ENCODE measurements at regions not wholly inside any gene's neighbourhood (a gene's known extent, or its start where the extent isn't known, plus 50 kb on each side); places are given as distances from the start of the nearest gene placed in this dataset.

DNA sequence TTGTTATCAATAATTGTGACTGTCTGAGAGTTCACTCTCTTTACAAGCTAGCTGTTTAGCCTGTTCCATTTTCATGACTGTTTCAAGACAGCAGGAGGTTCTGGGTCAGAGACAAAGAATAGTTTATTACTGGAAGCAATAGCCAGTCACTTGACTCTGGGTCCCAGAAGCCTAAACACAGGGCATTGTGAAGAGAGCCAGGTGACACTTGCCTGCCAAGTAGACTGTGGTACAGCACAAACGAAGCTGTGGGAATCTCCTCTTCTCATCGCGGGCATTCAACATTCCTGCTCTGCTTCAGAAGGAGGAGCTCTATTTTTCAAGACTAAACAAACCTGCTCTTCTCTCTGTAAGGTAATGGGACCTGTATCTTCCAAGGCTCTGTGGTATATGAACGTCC is 485.1 kb downstream of the TRIML1 start:
- no peaks in the 10 kb centered on the region for H3K9me2 ChIP-seq (ENCODE audit: insufficient read depth)
- ChIA-PET RAD21 (ENCODE audit: low non-redundant PET in 1 of 2, low total read pairs in 2 of 2, uncharacterized antibody in 2 of 2, unreplicated experiment in 2 of 2) (no interaction called here), CTCF (no interaction called here), POLR2A (no interaction called here)
- H3K4me1 ChIP-seq (ENCODE audit: control insufficient read depth in 1 of 2, insufficient read depth in 2 of 2, low read length in 2 of 2) = no peaks in the 10 kb centered on the region
- TF ChIP-seq RAD21 (IDR thresholded peaks at IDR 0.05; ENCODE audit: low read depth) = no peak
- no peak for TF ChIP-seq EZH2phosphoT487 (IDR thresholded peaks at IDR 0.05; ENCODE audit: borderline replicate concordance)
- TF ChIP-seq SIN3A (IDR thresholded peaks at IDR 0.05; ENCODE audit: low read depth) = no peak
- no peak for TF ChIP-seq FOSL1 (IDR thresholded peaks at IDR 0.05; ENCODE audit: low read depth)
- TF ChIP-seq, protein P1, sequence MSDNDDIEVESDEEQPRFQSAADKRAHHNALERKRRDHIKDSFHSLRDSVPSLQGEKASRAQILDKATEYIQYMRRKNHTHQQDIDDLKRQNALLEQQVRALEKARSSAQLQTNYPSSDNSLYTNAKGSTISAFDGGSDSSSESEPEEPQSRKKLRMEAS (IDR thresholded peaks at IDR 0.05) = no peak
- TF ChIP-seq YY1 (IDR thresholded peaks at IDR 0.05; ENCODE audit: extremely low read depth, insufficient replicate concordance, low read depth, low read length) = no peak
- no peak for TF ChIP-seq ZFX (IDR thresholded peaks at IDR 0.05)
- no peak for TF ChIP-seq CEBPB (IDR thresholded peaks at IDR 0.05; ENCODE audit: low read depth)
- no peak for TF ChIP-seq JUND (IDR thresholded peaks at IDR 0.05)
- no peak for TF ChIP-seq CBX3 (IDR thresholded peaks at IDR 0.05; ENCODE audit: low read depth)
- TF ChIP-seq EZH2 (IDR thresholded peaks at IDR 0.05) = no peak
- TF ChIP-seq, protein P2, sequence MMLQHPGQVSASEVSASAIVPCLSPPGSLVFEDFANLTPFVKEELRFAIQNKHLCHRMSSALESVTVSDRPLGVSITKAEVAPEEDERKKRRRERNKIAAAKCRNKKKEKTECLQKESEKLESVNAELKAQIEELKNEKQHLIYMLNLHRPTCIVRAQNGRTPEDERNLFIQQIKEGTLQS (IDR thresholded peaks at IDR 0.05) = no peak
- TF ChIP-seq, protein P3, sequence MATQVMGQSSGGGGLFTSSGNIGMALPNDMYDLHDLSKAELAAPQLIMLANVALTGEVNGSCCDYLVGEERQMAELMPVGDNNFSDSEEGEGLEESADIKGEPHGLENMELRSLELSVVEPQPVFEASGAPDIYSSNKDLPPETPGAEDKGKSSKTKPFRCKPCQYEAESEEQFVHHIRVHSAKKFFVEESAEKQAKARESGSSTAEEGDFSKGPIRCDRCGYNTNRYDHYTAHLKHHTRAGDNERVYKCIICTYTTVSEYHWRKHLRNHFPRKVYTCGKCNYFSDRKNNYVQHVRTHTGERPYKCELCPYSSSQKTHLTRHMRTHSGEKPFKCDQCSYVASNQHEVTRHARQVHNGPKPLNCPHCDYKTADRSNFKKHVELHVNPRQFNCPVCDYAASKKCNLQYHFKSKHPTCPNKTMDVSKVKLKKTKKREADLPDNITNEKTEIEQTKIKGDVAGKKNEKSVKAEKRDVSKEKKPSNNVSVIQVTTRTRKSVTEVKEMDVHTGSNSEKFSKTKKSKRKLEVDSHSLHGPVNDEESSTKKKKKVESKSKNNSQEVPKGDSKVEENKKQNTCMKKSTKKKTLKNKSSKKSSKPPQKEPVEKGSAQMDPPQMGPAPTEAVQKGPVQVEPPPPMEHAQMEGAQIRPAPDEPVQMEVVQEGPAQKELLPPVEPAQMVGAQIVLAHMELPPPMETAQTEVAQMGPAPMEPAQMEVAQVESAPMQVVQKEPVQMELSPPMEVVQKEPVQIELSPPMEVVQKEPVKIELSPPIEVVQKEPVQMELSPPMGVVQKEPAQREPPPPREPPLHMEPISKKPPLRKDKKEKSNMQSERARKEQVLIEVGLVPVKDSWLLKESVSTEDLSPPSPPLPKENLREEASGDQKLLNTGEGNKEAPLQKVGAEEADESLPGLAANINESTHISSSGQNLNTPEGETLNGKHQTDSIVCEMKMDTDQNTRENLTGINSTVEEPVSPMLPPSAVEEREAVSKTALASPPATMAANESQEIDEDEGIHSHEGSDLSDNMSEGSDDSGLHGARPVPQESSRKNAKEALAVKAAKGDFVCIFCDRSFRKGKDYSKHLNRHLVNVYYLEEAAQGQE (IDR thresholded peaks at IDR 0.05; ENCODE audit: low read depth) = no peak
- TF ChIP-seq ELF1 (IDR thresholded peaks at IDR 0.05; ENCODE audit: borderline replicate concordance, low read depth) = no peak
- no peak for TF ChIP-seq SRF (IDR thresholded peaks at IDR 0.05; ENCODE audit: low read depth)
- no peak for TF ChIP-seq POLR2AphosphoS5 (IDR thresholded peaks at IDR 0.05; ENCODE audit: low read depth, low read length)
- TF ChIP-seq POLR2A (IDR thresholded peaks at IDR 0.05; ENCODE audit: borderline replicate concordance, extremely low read depth, insufficient read depth, insufficient read length) = no peak
- H3K79me2 ChIP-seq (ENCODE audit: insufficient read depth, low read length) = no peaks in the 10 kb centered on the region
- no peak overlapping the region for H3K9ac ChIP-seq (ENCODE audit: low read length)
- no peak overlapping the region for H3K4me2 ChIP-seq (ENCODE audit: low read length)
- no peaks in the 10 kb centered on the region for H3K36me3 ChIP-seq (ENCODE audit: control insufficient read depth in 1 of 2, insufficient read depth in 2 of 2, low read length in 2 of 2)
- intact Hi-C loops (cut with micrococcal nuclease) = no loop called here
- no peak overlapping the region for H3K27ac ChIP-seq (ENCODE audit: low read depth, low read length)
- no peaks in the 10 kb centered on the region for H3K27me3 ChIP-seq (ENCODE audit: insufficient read depth, low read length)
- BruUV-seq (replicated peaks) = no TSS peak
- H3K9me3 ChIP-seq (ENCODE audit: control insufficient read depth in 1 of 2, insufficient read depth in 1 of 2, low read depth in 1 of 2, low read length in 2 of 2) = no peaks in the 10 kb centered on the region
- no peaks in the 10 kb centered on the region for H4K20me1 ChIP-seq (ENCODE audit: insufficient read depth)
- H3K4me3 ChIP-seq (replicated peaks in 1 of 2; ENCODE audit: low read depth in 1 of 2, low read length in 2 of 2) = no peak overlapping the region
- no peak overlapping the region for H2AFZ ChIP-seq (ENCODE audit: low read depth, low read length, poor library complexity, severe bottlenecking)
- no peak for ATAC-seq
- no peak for DNase-seq (ENCODE audit: low read depth, low spot score)
